Mucosa of descending colon (tissue), 3 donors: ENCODE measurements at regions not wholly inside any gene's neighbourhood (a gene's known extent, or its start where the extent isn't known, plus 50 kb on each side); places are given as distances from the start of the nearest gene placed in this dataset.

Source experiments
- ATAC-seq: fragments of 200-7000 bp; cut with Tn5 transposase; one replicate; pipeline ENCODE4 v1.9.1; 2020; ENCODE audit warnings: mild to moderate bottlenecking, moderate library complexity
- DNase-seq, 3 donors: peaks; one replicate each; pipeline ENCODE4 v3.0.0-alpha.2; 2020
- H3K36me3 ChIP-seq: fragments of 200-600 bp; one replicate; pipeline ENCODE4 v1.8.0; 2021; ENCODE audit warnings: low read depth, mild to moderate bottlenecking
- H3K4me1 ChIP-seq: fragments of 200-600 bp; one replicate; pipeline ENCODE4 v1.8.0; 2021; ENCODE audit warnings: low read depth, mild to moderate bottlenecking
- H3K4me3 ChIP-seq: fragments of 200-600 bp; one replicate; pipeline ENCODE4 v1.8.0; 2021; ENCODE audit warnings: mild to moderate bottlenecking
- H3K9me3 ChIP-seq: fragments of 200-600 bp; one replicate; pipeline ENCODE4 v1.8.0; 2021; ENCODE audit warnings: mild to moderate bottlenecking
- CTCF ChIP-seq: fragments of 200-600 bp; IDR thresholded peaks from one replicate; pipeline ENCODE4 v1.8.0; 2022; ENCODE audit warnings: antibody characterized with exemption, mild to moderate bottlenecking
- intact Hi-C, 2 donors: fragments of 100-400 bp; cut with DNase I in 1 of 2; cut with micrococcal nuclease in 1 of 2; formaldehyde crosslinking; loops; one replicate each; pipeline versions ENCODE4 v1.11.0 to v1.11.1; 2022; cut with DNase I, micrococcal nuclease
- donor health status: DM: no; HTN: no; CAD: no; lungs with moderate emphysema.
- donor health status: DM: no; HTN: no; CAD: no.
- donor health status: DM: no; HTN: yes; CAD: no.

GRCh38 chr16:64434526-64435069 lies 687.3 kb downstream of the CDH11 start:
- Histone ChIP-seq H3K4me3 (no peak overlapping the region), H3K36me3 (no peaks in the 10 kb centered on the region), H3K4me1 (no peaks in the 10 kb centered on the region), H3K9me3 (peaks cover 5% of the 10 kb centered on the region)
- no peak for ATAC-seq
- TF ChIP-seq CTCF = no peak
- intact Hi-C loops = no loop called here
- no peak for DNase-seq

GRCh38 chr16:64428463-64429113 lies 693.3 kb downstream of the CDH11 start:
- intact Hi-C loops = no loop called here
- Histone ChIP-seq H3K4me3 (no peak overlapping the region), H3K4me1 (no peaks in the 10 kb centered on the region), H3K9me3 (peaks cover 5% of the 10 kb centered on the region), H3K36me3 (no peaks in the 10 kb centered on the region)
- ATAC-seq (no peak), DNase-seq (no peak)
- no peak for TF ChIP-seq CTCF

- Histone ChIP-seq H3K4me3 (no peak overlapping the region), H3K36me3 (no peaks in the 10 kb centered on the region), H3K4me1 (no peaks in the 10 kb centered on the region), H3K9me3 (no peaks in the 10 kb centered on the region)
- DNase-seq (no peak), ATAC-seq (no peak)
- intact Hi-C loops = no loop called here
- no peak for TF ChIP-seq CTCF
Observed at GRCh38 chr16:64426131-64426666, 695.7 kb downstream of the CDH11 start.

GRCh38 chr16:64425381-64425780 lies 696.5 kb downstream of the CDH11 start:
- H3K4me1 ChIP-seq = no peaks in the 10 kb centered on the region
- intact Hi-C loops = no loop called here
- ATAC-seq (peak; percentile 36), DNase-seq (no peak)
- no peaks in the 10 kb centered on the region for H3K36me3 ChIP-seq
- no peak for TF ChIP-seq CTCF
- no peak overlapping the region for H3K4me3 ChIP-seq
- no peaks in the 10 kb centered on the region for H3K9me3 ChIP-seq

GRCh38 chr16:64422259-64422658 lies 699.6 kb downstream of the CDH11 start:
- no peak overlapping the region for H3K4me3 ChIP-seq
- H3K9me3 ChIP-seq = no peaks in the 10 kb centered on the region
- ATAC-seq (no peak), DNase-seq (no peak)
- no peaks in the 10 kb centered on the region for H3K36me3 ChIP-seq
- no peak for TF ChIP-seq CTCF
- H3K4me1 ChIP-seq = peaks cover 6% of the 10 kb centered on the region
- intact Hi-C loops = no loop called here
